ENCODE measurements at regions not wholly inside any gene's neighbourhood (a gene's known extent, or its start where the extent isn't known, plus 50 kb on each side); places are given as distances from the start of the nearest gene placed in this dataset.

DNA sequence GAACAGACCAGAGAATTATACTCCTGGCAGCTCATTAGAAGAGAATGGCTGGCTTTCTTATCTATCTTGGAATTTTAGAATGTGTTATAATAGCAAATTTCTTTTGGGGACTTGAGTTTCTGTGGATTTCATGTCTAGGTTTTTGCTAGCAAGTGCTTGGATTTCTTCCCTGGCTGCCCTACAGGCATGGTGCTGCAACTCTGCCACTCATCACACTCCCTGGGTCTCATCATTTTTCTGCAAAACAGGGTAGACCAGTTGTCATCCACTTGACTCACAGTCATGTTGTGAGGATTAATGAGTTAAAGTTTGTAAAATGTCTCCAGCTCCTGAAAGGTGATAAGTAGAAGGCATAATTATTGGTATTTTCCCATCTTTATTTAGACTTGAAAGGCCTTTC is 60.7 kb upstream of the LCORL start:
- H3K27ac Mint-ChIP-seq (ENCODE audit: unreplicated experiment) = no peak overlapping the region
- peaks cover 4% of the 10 kb centered on the region for H3K9me3 Mint-ChIP-seq (ENCODE audit: unreplicated experiment)
- H3K4me3 Mint-ChIP-seq (ENCODE audit: unreplicated experiment) = no peak overlapping the region
- H3K36me3 Mint-ChIP-seq (ENCODE audit: low read depth, unreplicated experiment) = no peaks in the 10 kb centered on the region
- H3K4me1 Mint-ChIP-seq (ENCODE audit: unreplicated experiment) = no peaks in the 10 kb centered on the region
- H3K27me3 Mint-ChIP-seq (ENCODE audit: unreplicated experiment) = no peaks in the 10 kb centered on the region
- DNase-seq (ENCODE audit: low spot score) = no peak
- TF ChIP-seq, protein P1, sequence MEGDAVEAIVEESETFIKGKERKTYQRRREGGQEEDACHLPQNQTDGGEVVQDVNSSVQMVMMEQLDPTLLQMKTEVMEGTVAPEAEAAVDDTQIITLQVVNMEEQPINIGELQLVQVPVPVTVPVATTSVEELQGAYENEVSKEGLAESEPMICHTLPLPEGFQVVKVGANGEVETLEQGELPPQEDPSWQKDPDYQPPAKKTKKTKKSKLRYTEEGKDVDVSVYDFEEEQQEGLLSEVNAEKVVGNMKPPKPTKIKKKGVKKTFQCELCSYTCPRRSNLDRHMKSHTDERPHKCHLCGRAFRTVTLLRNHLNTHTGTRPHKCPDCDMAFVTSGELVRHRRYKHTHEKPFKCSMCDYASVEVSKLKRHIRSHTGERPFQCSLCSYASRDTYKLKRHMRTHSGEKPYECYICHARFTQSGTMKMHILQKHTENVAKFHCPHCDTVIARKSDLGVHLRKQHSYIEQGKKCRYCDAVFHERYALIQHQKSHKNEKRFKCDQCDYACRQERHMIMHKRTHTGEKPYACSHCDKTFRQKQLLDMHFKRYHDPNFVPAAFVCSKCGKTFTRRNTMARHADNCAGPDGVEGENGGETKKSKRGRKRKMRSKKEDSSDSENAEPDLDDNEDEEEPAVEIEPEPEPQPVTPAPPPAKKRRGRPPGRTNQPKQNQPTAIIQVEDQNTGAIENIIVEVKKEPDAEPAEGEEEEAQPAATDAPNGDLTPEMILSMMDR (IDR thresholded peaks at IDR 0.05; ENCODE audit: unreplicated experiment) = no peak

DNA sequence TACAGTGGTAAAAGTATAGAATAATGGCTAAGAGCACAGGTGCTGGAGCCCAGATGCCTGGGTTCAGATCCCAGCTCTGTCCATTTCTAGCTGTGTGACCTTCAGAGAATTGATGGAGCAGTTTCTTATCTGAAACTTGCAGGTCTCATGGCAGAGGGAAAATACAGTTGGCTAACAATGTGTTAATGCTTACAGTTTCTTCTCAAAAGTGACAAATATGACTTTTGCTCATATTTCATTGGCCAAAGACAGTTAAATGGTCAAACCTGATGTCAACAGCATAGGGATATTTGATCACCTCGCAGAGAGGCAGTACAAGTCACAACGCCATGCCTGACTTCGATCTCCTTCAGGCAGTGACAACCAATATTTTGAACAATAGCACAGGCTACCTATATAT is 60.2 kb upstream of the LCORL start:
- DNase-seq (ENCODE audit: low spot score) = no peak
- H3K4me1 Mint-ChIP-seq (ENCODE audit: unreplicated experiment) = no peaks in the 10 kb centered on the region
- H3K4me3 Mint-ChIP-seq (ENCODE audit: unreplicated experiment) = no peak overlapping the region
- TF ChIP-seq, protein P1 (IDR thresholded peaks at IDR 0.05; ENCODE audit: unreplicated experiment) = no peak
- peaks cover 4% of the 10 kb centered on the region for H3K9me3 Mint-ChIP-seq (ENCODE audit: unreplicated experiment)
- H3K27ac Mint-ChIP-seq (ENCODE audit: unreplicated experiment) = no peak overlapping the region
- H3K27me3 Mint-ChIP-seq (ENCODE audit: unreplicated experiment) = no peaks in the 10 kb centered on the region
- H3K36me3 Mint-ChIP-seq (ENCODE audit: low read depth, unreplicated experiment) = no peaks in the 10 kb centered on the region

DNA sequence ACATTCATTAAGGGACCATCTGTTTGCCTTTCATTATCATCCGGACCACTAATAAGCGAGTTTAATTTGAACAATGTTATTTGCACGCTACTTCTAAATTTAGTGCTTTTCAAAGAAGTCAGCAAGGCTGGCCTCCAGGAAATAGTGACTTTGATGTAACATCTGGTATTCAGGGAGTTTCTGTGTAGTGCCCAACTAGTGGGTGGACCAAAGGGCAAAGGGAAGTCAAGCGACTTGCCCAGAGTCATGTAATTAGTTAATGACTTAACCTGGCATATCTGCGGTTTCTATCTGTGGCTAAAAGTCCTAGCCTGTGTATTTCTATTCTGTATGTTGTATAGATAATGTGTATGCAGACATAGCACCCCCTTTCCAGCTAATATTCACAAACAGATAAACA is 56.3 kb upstream of the LCORL start:
- TF ChIP-seq, protein P1 (IDR thresholded peaks at IDR 0.05; ENCODE audit: unreplicated experiment) = no peak
- Mint-ChIP-seq H3K9me3 (ENCODE audit: unreplicated experiment) (peaks cover 4% of the 10 kb centered on the region), H3K4me3 (ENCODE audit: unreplicated experiment) (no peak overlapping the region), H3K27me3 (ENCODE audit: unreplicated experiment) (no peaks in the 10 kb centered on the region), H3K4me1 (ENCODE audit: unreplicated experiment) (peaks cover 5% of the 10 kb centered on the region), H3K36me3 (ENCODE audit: low read depth, unreplicated experiment) (no peaks in the 10 kb centered on the region), H3K27ac (ENCODE audit: unreplicated experiment) (no peak overlapping the region)
- no peak for DNase-seq (ENCODE audit: low spot score)

DNA sequence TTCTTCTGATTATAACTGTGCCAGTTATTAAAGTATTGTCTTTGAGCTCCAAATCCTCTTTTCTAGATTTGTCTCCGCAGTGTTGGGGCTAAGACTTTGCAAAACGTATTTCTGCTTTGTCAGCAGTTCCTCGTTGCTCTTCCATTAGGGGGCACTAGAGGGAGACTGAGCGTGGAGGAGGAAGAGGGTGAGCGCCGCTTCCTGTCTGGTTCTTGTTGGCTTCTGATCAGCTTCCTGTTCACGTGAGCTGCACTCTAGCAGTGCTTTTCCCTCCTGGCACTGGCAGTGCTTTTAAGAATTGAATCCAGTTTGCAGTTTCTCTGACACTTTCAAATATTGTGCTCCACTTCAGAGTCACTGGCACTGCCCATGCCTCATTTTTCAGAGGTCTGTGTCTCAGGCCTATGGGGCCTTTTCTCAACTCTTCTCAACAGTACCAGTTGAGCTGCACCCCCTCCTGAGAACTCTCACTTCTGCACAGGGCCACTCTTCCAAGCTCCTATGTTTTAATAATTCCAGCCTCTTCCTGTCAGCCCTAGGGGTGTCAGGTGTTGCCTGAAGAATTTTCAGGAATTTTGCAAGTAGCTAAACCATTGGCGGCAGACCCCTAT is 54.4 kb upstream of the LCORL start:
- TF ChIP-seq, protein P1 (IDR thresholded peaks at IDR 0.05; ENCODE audit: unreplicated experiment) = peak; percentile 43
- no peak for DNase-seq (ENCODE audit: low spot score)
- no peak overlapping the region for H3K4me3 Mint-ChIP-seq (ENCODE audit: unreplicated experiment)
- H3K27me3 Mint-ChIP-seq (ENCODE audit: unreplicated experiment) = no peaks in the 10 kb centered on the region
- H3K36me3 Mint-ChIP-seq (ENCODE audit: low read depth, unreplicated experiment) = no peaks in the 10 kb centered on the region
- H3K27ac Mint-ChIP-seq (ENCODE audit: unreplicated experiment) = no peak overlapping the region
- H3K4me1 Mint-ChIP-seq (ENCODE audit: unreplicated experiment) = peaks cover 9% of the 10 kb centered on the region
- H3K9me3 Mint-ChIP-seq (ENCODE audit: unreplicated experiment) = peaks cover 4% of the 10 kb centered on the region

DNA sequence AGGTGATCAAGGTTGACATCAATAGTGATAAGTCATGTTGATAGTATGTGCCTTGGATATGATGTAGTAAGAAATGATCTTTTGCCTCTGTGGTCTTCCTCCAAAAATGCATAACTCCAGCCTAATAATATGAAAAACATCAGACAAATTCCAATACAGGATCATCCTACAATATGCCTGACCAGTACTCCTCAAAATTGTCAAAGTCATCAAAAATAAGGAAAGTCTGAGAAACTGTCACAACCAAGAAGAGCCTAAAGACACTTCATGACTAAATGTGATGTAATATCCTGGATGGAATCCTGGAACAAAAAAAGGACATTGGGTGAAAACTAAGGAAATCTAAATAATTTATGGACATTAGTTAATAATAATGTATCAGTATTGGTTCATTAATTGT is 50.3 kb upstream of the LCORL start:
- Mint-ChIP-seq H3K36me3 (ENCODE audit: low read depth, unreplicated experiment) (no peaks in the 10 kb centered on the region), H3K4me1 (ENCODE audit: unreplicated experiment) (peaks cover 12% of the 10 kb centered on the region), H3K9me3 (ENCODE audit: unreplicated experiment) (no peaks in the 10 kb centered on the region), H3K27ac (ENCODE audit: unreplicated experiment) (no peak overlapping the region), H3K27me3 (ENCODE audit: unreplicated experiment) (peaks cover 1% of the 10 kb centered on the region), H3K4me3 (ENCODE audit: unreplicated experiment) (no peak overlapping the region)
- TF ChIP-seq, protein P1 (IDR thresholded peaks at IDR 0.05; ENCODE audit: unreplicated experiment) = no peak
- DNase-seq (ENCODE audit: low spot score) = no peak

All from endothelial cell (in vitro differentiated cells).